Esophagus squamous epithelium (tissue), 5 donors: ENCODE measurements at regions not wholly inside any gene's neighbourhood (a gene's known extent, or its start where the extent isn't known, plus 50 kb on each side); places are given as distances from the start of the nearest gene placed in this dataset.

Experiments
- DNase-seq: peaks from one replicate; lab custom pipeline; 2025; lab: John Stamatoyannopoulos, UW
- H3K27ac ChIP-seq, 4 donors: fragments of 200-600 bp; sonication (generic); one replicate each; pipeline ENCODE4 v1.5.1; 2016 to 2019; ENCODE audit warnings: mild to moderate bottlenecking in 1 of 4
- H3K27me3 ChIP-seq, 4 donors: fragments of 200-600 bp; sonication (generic); 1 replicate in 3 of 4; 2 replicates in 1 of 4; pipeline versions ENCODE4 v1.5.1 to v1.6.0; 2017 to 2021; ENCODE audit warnings: antibody characterized with exemption in 1 of 4
- H3K36me3 ChIP-seq, 3 donors: fragments of 200-600 bp; sonication (generic); one replicate each; pipeline ENCODE4 v1.5.1; 2016 to 2019
- H3K4me1 ChIP-seq, 3 donors: fragments of 200-600 bp; sonication (generic); one replicate each; pipeline ENCODE4 v1.5.1; 2017 to 2019
- H3K4me3 ChIP-seq, 4 donors: fragments of 200-600 bp; sonication (generic); 1 replicate in 3 of 4; 2 replicates in 1 of 4; pipeline ENCODE4 v1.5.1; 2016 to 2019; ENCODE audit warnings: mild to moderate bottlenecking in 2 of 4, moderate library complexity in 1 of 4
- H3K9me3 ChIP-seq, 3 donors: fragments of 200-600 bp; sonication (generic); one replicate each; pipeline ENCODE4 v1.5.1; 2016 to 2019
- POLR2A ChIP-seq, 4 donors: fragments of 450-650 bp; IDR thresholded peaks; one replicate each; pipeline ENCODE4 v1.6.1; 2017; ENCODE audit warnings: antibody characterized with exemption in 4 of 4, mild to moderate bottlenecking in 4 of 4, moderate library complexity in 3 of 4
- whole genome bisulfite sequencing, 2 donors: methylation state at CpG; one replicate each; pipeline ENCODE4 v1.1.5; 2018; 5-methylcytosine and 5-hydroxymethylcytosine counted together
- intact Hi-C: fragments of 100-400 bp; cut with DNase I; formaldehyde crosslinking; loops from one replicate; pipeline ENCODE4 v1.15.0; 2022
- TF ChIP-seq, protein P1 (sequence below), 6 experiments: fragments of 450-650 bp in 4 of 6; fragments of 200-600 bp in 2 of 6; sonication (generic) in 2 of 6; IDR thresholded peaks; one replicate each; pipeline ENCODE4 v1.5.1; 2016 to 2019; ENCODE audit warnings: antibody characterized with exemption in 6 of 6, mild to moderate bottlenecking in 4 of 6, moderate library complexity in 4 of 6
- donor health status: DM: yes; HTN: yes; CAD: no.

DNA sequence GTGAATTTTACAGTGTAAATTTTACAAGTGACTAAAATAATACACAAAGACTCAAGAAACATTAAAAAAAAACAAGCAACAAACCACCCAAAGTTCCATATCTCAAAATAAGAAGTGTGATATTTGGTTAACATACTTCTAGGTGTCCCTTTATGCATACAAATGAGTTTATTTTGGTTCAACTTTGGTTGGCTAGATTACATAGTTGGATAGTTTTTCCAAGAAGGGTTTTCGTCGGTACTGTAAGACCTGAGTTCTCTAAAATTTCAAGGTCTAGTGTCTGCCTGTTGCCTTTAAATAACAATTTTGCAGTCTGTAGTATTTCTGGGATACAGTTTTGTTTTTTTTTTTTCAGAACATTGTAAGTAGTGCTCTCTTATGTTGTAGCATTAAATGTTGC lies 58.8 kb upstream of the JAK2 start:
- no peak for DNase-seq
- Histone ChIP-seq H3K36me3 (no peaks in the 10 kb centered on the region), H3K27me3 (no peaks in the 10 kb centered on the region), H3K27ac (no peak overlapping the region), H3K4me1 (peaks cover 0 to 16% (median under 1%) of the 10 kb centered on the region in 3 donors), H3K4me3 (no peak overlapping the region), H3K9me3 (no peaks in the 10 kb centered on the region)
- WGBS, 2 donors = 89 to 90% methylated on average over 2 of the region's 2 CpGs
- intact Hi-C loops = no loop called here
- no peak for TF ChIP-seq POLR2A (IDR thresholded peaks at IDR 0.05)
- TF ChIP-seq, protein P1, sequence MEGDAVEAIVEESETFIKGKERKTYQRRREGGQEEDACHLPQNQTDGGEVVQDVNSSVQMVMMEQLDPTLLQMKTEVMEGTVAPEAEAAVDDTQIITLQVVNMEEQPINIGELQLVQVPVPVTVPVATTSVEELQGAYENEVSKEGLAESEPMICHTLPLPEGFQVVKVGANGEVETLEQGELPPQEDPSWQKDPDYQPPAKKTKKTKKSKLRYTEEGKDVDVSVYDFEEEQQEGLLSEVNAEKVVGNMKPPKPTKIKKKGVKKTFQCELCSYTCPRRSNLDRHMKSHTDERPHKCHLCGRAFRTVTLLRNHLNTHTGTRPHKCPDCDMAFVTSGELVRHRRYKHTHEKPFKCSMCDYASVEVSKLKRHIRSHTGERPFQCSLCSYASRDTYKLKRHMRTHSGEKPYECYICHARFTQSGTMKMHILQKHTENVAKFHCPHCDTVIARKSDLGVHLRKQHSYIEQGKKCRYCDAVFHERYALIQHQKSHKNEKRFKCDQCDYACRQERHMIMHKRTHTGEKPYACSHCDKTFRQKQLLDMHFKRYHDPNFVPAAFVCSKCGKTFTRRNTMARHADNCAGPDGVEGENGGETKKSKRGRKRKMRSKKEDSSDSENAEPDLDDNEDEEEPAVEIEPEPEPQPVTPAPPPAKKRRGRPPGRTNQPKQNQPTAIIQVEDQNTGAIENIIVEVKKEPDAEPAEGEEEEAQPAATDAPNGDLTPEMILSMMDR (IDR thresholded peaks at IDR 0.05) = no peak

DNA sequence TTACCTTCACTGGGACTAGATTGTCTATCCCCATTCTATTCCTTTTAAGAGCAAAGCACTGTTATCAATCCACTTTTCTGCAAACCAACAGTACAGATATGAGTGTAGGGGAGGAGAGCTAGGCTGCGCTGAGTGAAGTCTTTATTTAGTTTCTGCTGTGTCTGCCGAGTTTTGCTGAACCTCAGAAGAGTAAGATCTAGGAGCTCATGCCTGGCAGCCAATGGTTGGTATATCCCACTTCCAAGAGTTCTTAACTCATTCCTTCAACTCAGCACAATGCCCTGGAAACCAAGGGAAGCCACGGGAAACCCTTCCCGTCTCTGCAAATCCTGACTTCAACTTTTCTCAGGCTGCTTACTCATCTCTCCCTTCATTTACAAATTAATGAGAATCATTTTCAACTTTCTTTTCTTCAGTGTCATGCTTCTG lies 58.0 kb upstream of the JAK2 start:
- DNase-seq = no peak
- H3K36me3 ChIP-seq = no peaks in the 10 kb centered on the region
- H3K27me3 ChIP-seq = no peaks in the 10 kb centered on the region
- 24 to 44% methylated on average over 4 of the region's 4 CpGs for WGBS, 2 donors
- TF ChIP-seq, protein P1 (IDR thresholded peaks at IDR 0.05) = no peak
- no peak for TF ChIP-seq POLR2A (IDR thresholded peaks at IDR 0.05)
- H3K4me1 ChIP-seq = peaks cover 0 to 11% (median under 1%) of the 10 kb centered on the region in 3 donors
- H3K9me3 ChIP-seq = no peaks in the 10 kb centered on the region
- intact Hi-C loops = no loop called here
- H3K4me3 ChIP-seq = no peak overlapping the region
- H3K27ac ChIP-seq = no peak overlapping the region

DNA sequence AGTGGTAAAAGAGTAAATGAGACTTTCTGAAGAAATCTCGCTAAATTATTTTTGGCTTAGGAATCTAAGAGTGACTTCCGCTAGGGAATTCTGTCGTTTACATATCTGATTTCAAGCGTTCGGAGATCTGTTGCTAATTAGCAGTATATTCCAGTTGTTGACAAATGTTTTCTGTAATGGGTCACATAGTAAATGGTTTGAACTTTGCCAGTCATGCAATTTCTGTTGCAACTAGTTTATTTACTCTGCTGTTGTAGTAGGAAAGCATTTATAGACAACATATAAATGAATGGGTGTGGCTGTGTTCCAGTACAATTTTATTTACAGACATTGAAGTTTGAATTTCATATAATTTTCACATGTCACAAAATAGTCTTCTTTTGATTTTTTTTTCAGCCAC lies 57.4 kb upstream of the JAK2 start:
- Histone ChIP-seq H3K36me3 (no peaks in the 10 kb centered on the region), H3K9me3 (no peaks in the 10 kb centered on the region), H3K27me3 (no peaks in the 10 kb centered on the region), H3K4me1 (peaks cover 2 to 11% (median 7%) of the 10 kb centered on the region in 3 donors), H3K4me3 (no peak overlapping the region), H3K27ac (no peak overlapping the region)
- DNase-seq = no peak
- 81 to 86% methylated on average over 5 of the region's 5 CpGs for WGBS, 2 donors
- intact Hi-C loops = no loop called here
- TF ChIP-seq POLR2A (IDR thresholded peaks at IDR 0.05) = no peak
- TF ChIP-seq, protein P1 (IDR thresholded peaks at IDR 0.05) = no peak

DNA sequence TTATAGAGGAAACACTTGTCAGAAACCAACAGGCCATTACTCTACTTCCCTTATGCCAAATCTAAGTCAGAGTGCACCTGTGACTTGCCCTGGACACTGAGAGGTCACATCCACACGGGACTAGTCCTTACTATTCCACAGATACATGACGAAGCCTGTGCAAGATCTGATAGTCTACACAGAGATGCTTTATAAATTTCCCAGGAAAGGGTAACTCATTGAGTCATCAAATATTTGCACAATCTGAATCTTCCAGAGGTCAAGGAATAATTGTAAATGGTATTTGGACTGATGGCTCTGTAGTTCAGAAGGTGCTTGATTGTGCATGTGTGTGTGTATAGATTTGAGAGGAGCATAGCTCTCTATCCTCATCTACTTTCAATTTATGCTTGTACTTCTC lies 55.2 kb upstream of the JAK2 start:
- Histone ChIP-seq H3K27ac (no peak overlapping the region), H3K36me3 (no peaks in the 10 kb centered on the region), H3K27me3 (no peaks in the 10 kb centered on the region), H3K4me3 (no peak overlapping the region), H3K4me1 (peaks cover 10 to 31% (median 11%) of the 10 kb centered on the region in 3 donors), H3K9me3 (no peaks in the 10 kb centered on the region)
- DNase-seq = no peak
- intact Hi-C loops = loop anchor here (10.0 kb wide), 1 partner anchor 55 kb away; the partner anchor contains the start of gene JAK2
- TF ChIP-seq, protein P1 (IDR thresholded peaks at IDR 0.05) = no peak
- no peak for TF ChIP-seq POLR2A (IDR thresholded peaks at IDR 0.05)
- WGBS, 2 donors = 50 to 63% methylated on average over 2 of the region's 2 CpGs

DNA sequence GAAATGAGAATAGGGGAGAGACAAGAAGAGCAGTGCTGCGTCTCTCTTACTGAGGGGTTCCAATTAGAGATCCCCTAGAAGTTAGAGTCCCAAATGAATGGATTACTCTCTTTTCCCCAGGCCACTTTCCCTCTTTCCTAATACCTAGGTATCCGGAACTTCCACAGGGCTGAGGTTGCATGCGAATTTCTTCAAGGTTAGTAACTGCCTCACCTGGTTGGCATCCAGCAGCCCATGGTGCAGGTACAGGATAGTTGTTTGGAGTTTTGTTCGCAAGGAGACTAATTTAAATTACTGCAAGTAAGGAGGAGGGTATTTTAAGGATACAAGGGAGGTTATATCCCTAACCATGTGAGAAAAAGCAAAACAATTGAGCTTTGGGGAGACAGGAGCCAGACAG lies 52.4 kb upstream of the JAK2 start:
- H3K27me3 ChIP-seq = no peaks in the 10 kb centered on the region
- H3K4me1 ChIP-seq = peaks cover 27 to 58% (median 31%) of the 10 kb centered on the region in 3 donors
- 47 to 73% methylated on average over 4 of the region's 4 CpGs for WGBS, 2 donors
- no peaks in the 10 kb centered on the region for H3K36me3 ChIP-seq
- no peak for DNase-seq
- no peak for TF ChIP-seq POLR2A (IDR thresholded peaks at IDR 0.05)
- TF ChIP-seq, protein P1 (IDR thresholded peaks at IDR 0.05) = no peak
- H3K27ac ChIP-seq = peak overlapping the region; percentile 12 to 83 (median 58)
- no peaks in the 10 kb centered on the region for H3K9me3 ChIP-seq
- intact Hi-C loops = loop anchor here (10.0 kb wide), 1 partner anchor 52 kb away; the partner anchor contains the start of gene JAK2
- H3K4me3 ChIP-seq = no peak overlapping the region
